ENCODE measurements at regions not wholly inside any gene's neighbourhood (a gene's known extent, or its start where the extent isn't known, plus 50 kb on each side); places are given as distances from the start of the nearest gene placed in this dataset.

DNA sequence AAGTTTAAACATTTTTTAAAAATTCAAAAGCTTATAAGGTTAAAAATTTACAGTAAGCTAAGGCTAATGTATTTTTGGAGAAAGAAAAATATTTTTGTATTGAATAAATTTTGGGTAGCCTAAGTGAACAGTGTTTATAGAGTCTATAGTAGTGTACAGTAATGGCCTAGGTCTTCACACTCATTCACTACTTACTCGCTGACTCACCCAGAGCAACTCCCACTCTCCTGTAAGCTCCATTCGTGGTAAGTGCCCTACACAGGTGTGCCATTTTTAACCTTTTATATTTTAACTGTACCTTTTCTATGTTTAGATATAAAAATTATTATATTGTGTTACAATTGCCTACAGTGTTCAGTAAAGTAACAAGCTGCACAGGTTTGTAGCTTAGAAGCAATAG lies 96.6 kb upstream of the FREM2 start:
- TF ChIP-seq, protein P1, sequence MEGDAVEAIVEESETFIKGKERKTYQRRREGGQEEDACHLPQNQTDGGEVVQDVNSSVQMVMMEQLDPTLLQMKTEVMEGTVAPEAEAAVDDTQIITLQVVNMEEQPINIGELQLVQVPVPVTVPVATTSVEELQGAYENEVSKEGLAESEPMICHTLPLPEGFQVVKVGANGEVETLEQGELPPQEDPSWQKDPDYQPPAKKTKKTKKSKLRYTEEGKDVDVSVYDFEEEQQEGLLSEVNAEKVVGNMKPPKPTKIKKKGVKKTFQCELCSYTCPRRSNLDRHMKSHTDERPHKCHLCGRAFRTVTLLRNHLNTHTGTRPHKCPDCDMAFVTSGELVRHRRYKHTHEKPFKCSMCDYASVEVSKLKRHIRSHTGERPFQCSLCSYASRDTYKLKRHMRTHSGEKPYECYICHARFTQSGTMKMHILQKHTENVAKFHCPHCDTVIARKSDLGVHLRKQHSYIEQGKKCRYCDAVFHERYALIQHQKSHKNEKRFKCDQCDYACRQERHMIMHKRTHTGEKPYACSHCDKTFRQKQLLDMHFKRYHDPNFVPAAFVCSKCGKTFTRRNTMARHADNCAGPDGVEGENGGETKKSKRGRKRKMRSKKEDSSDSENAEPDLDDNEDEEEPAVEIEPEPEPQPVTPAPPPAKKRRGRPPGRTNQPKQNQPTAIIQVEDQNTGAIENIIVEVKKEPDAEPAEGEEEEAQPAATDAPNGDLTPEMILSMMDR (IDR thresholded peaks at IDR 0.05; ENCODE audit: insufficient read depth, low read depth, low read length, missing control alignments), result no peak
- no peak overlapping the region for H3K4me3 ChIP-seq (ENCODE audit: low read length)
- DNase-seq (ENCODE audit: low read depth), result no peak

DNA sequence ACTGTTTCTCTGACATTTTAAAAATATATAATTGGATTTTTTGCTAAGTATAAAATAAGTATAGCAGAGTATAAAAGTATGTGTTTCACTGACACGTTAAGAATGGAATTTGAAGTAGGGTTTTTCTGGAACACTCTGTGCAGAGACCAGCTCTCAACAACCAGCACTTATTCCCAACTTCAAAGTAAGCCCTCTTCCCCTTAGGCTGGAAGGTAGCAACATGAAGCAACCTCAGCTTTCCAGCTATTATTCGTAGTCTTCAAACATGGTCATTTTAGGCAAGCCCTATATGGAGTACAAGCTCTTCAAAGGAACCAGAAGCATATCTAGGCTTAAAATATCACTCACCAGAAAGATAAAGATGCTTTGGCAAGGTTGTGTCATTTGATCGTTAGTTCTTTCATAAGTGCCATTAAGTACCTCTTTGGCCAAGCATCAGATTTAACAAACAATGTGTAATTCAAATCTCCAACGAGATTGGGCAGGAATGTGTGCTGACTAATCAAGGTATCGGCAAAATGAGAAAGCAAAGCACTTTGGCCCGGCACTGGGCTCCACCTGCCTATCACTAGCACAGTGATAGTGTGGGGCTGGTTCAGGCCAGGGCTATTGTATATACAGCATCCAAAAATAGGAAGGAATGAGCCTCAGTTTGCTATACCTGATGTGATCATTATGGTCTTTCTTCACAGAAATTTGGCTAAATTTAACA lies 95.9 kb upstream of the FREM2 start:
- TF ChIP-seq, protein P1 (IDR thresholded peaks at IDR 0.05; ENCODE audit: insufficient read depth, low read depth, low read length, missing control alignments), result no peak
- peak; percentile 48 for DNase-seq (ENCODE audit: low read depth)
- no peak overlapping the region for H3K4me3 ChIP-seq (ENCODE audit: low read length)

DNA sequence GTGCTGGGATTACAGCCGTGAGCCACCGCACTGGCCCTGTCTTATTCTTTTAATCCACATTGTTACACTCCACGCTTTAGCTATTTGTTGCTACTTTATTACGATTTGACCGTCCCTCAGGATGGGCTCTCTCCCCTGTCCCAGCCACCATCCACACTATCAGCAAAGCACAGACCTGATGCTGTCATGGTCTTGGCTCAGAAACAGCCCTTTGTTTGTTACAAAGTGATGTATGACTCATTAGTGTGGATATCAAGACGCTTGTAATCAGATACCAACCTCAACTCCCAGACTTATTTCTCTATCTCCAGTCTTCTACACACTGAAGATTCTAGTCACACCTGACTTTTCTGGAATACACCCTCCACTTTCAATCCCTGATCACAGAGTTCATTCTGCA lies 84.6 kb upstream of the FREM2 start:
- H3K4me3 ChIP-seq (ENCODE audit: low read length), result no peak overlapping the region
- TF ChIP-seq, protein P1 (IDR thresholded peaks at IDR 0.05; ENCODE audit: insufficient read depth, low read depth, low read length, missing control alignments), result no peak
- DNase-seq (ENCODE audit: low read depth), result peak; percentile 64

DNA sequence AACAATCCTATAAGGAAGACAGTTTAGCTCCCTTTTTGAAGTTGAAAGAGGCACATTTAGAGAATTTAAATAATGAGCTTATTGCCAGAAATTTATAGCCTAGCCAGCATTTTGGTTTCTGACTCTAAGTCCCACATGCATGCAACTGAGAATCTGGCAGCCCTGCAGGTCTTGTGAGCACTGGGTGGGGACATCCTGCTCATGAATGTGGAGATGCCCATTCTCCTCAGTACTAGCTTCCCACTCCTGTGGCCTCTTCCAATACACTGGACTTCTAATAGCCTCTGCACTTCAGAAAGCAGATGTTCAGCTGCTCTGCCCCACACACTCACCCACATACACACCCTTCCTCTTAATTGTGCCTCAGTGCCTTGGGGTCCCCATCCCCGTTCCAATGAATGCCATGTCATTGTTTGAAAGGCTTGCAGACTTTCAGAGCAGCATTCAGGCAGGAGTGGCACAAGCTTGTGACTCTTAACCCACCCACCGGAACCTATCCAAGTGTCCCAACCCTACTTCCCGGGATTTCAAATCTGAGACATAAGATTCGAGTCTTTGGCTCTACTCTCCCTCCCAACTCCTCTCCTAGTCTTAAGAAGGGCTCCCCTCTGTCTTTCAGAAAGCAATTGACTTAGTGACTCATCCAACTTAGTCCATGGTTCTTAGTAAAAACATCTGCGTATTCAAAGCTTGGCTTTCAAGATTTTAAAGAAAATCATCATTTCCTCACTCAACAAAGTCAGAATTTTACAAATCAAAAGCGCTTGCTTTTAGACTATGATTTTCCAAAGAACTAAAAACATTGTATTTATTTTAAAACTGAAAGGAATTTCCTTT lies 80.0 kb upstream of the FREM2 start:
- TF ChIP-seq, protein P1 (IDR thresholded peaks at IDR 0.05; ENCODE audit: insufficient read depth, low read depth, low read length, missing control alignments), result no peak
- no peak overlapping the region for H3K4me3 ChIP-seq (ENCODE audit: low read length)
- DNase-seq (ENCODE audit: low read depth), result no peak

DNA sequence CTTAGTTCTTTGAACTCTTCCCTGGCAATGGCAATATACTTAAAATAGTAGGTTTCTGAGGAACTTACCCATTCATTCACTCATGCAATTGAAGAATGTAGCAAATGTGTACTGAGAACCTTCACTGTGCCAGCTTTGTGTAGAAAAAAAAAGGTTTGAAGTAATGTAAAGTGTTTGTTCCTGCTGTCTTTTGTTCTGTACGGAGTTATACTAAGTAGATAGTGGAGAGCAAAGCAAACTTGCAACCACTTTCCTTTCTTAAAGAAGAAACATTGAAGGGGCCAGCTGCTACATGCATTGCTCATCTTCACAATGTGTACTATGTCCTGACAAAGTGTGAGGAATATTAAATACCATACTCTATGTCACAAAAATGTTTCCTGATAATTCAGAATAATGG lies 68.9 kb upstream of the FREM2 start:
- TF ChIP-seq, protein P1 (IDR thresholded peaks at IDR 0.05; ENCODE audit: insufficient read depth, low read depth, low read length, missing control alignments), result no peak
- no peak for DNase-seq (ENCODE audit: low read depth)
- H3K4me3 ChIP-seq (ENCODE audit: low read length), result no peak overlapping the region

DNA sequence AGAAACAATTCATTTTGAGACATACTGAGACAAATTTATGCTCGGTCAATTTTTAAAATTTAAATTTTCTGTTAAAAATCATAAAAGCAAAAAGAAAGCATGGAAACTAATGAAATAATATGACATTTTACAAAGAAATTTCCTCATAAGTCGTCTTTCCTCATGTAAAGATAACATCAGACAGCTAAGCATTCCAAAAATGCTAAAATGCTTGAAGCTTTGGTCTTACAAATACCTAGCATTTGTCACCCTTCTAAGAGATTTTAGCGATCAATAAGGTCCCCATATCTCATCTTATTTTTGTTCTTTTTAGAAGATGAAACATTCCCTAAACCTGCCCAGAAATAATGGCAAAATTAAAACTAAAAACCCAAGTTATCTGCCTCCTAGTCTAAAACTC lies 68.5 kb upstream of the FREM2 start:
- H3K4me3 ChIP-seq (ENCODE audit: low read length), result no peak overlapping the region
- DNase-seq (ENCODE audit: low read depth), result no peak
- TF ChIP-seq, protein P1 (IDR thresholded peaks at IDR 0.05; ENCODE audit: insufficient read depth, low read depth, low read length, missing control alignments), result no peak
